HCT116 (cell line): ENCODE measurements at regions not wholly inside any gene's neighbourhood (a gene's known extent, or its start where the extent isn't known, plus 50 kb on each side); places are given as distances from the start of the nearest gene placed in this dataset.

Experiments used
- ATAC-seq: fragments of 200-7000 bp; cut with Tn5 transposase; 2 replicates; pipeline ENCODE4 v1.9.1; 2020; ENCODE audit warnings: mild to moderate bottlenecking, moderate library complexity
- BruUV-seq: library from RNA; stranded (reverse); fragments of 400-500 nt; replicated peaks from 2 replicates; lab custom pipeline; 2021; lab: Mats Ljungman, UMichigan
- CTCF ChIA-PET: fragments of 300-600 bp; sonication (Branson Sonifier 250); formaldehyde crosslinking; loops from one replicate; lab custom pipeline; 2021; ENCODE audit warnings: antibody characterized with exemption; lab: Charles Lee
- POLR2A ChIA-PET: fragments of 300-600, 350-600 bp; sonication (Branson Sonifier 250); formaldehyde crosslinking; loops from one replicate; lab custom pipeline; 2021; ENCODE audit warnings: antibody characterized with exemption; lab: Charles Lee
- RAD21 ChIA-PET, 2 experiments: fragments of 300-600 bp; sonication (Branson Sonifier 250); formaldehyde crosslinking; loops; one replicate each; lab custom pipeline; 2023; ENCODE audit warnings: low total read pairs in 2 of 2; ENCODE audit not compliant: uncharacterized antibody in 2 of 2, unreplicated experiment in 2 of 2, low non-redundant PET in 1 of 2; lab: Charles Lee
- DNase-seq: peaks from one replicate; pipeline ENCODE4 v3.0.0-alpha.2; 2010; ENCODE audit warnings: low read depth, low spot score
- H2AFZ ChIP-seq: fragments of 200-600 bp; shearing (Covaris generic), sonication (generic); 2 replicates; pipeline ENCODE4 v1.6.1; 2017; ENCODE audit warnings: low read depth, mixed run types, mixed read lengths, antibody characterized with exemption, low read length; ENCODE audit not compliant: poor library complexity, severe bottlenecking
- H3K27ac ChIP-seq: 2 replicates; pipeline ENCODE4 v1.5.1; 2012; ENCODE audit warnings: low read depth, low read length
- H3K27me3 ChIP-seq: fragments of 200-600 bp; sonication (generic); 2 replicates; pipeline ENCODE4 v1.6.1; 2016; ENCODE audit warnings: mixed run types, low read length, mixed read lengths; ENCODE audit not compliant: insufficient read depth
- H3K36me3 ChIP-seq, 2 experiments: fragments of 200-500 bp in 1 of 2; fragments of 200-600 bp in 1 of 2; sonication (Bioruptor generic) in 1 of 2; sonication (generic) in 1 of 2; 2 replicates each; pipeline versions ENCODE4 v1.5.1 to v1.6.1; 2014 to 2016; ENCODE audit warnings: low read length in 2 of 2, inconsistent platforms in 1 of 2, mixed read lengths in 1 of 2, mixed run types in 1 of 2; ENCODE audit not compliant: insufficient read depth in 2 of 2, control insufficient read depth in 1 of 2
- H3K4me1 ChIP-seq, 2 experiments: fragments of 200-600 bp in 1 of 2; sonication (generic) in 1 of 2; 2 replicates each; pipeline versions ENCODE4 v1.5.1 to v1.6.1; 2012 to 2017; ENCODE audit warnings: low read length in 2 of 2, inconsistent platforms in 1 of 2, mild to moderate bottlenecking in 1 of 2, mixed read lengths in 1 of 2, mixed run types in 1 of 2, moderate library complexity in 1 of 2; ENCODE audit not compliant: insufficient read depth in 2 of 2, control insufficient read depth in 1 of 2
- H3K4me2 ChIP-seq: fragments of 200-600 bp; sonication (generic); 2 replicates; pipeline ENCODE4 v1.6.1; 2017; ENCODE audit warnings: mixed run types, low read length, mixed read lengths
- H3K4me3 ChIP-seq, 2 experiments: fragments of 200-600 bp in 1 of 2; sonication (generic) in 1 of 2; replicated peaks in 1 of 2; 2 replicates each; pipeline ENCODE4 v1.5.1; 2011 to 2016; ENCODE audit warnings: low read length in 2 of 2, control low read depth in 1 of 2, low read depth in 1 of 2, mild to moderate bottlenecking in 1 of 2, mixed read lengths in 1 of 2, mixed run types in 1 of 2
- H3K79me2 ChIP-seq: fragments of 200-600 bp; sonication (generic); 2 replicates; pipeline ENCODE4 v1.6.1; 2017; ENCODE audit warnings: mild to moderate bottlenecking, mixed run types, low read length, moderate library complexity, mixed read lengths; ENCODE audit not compliant: insufficient read depth
- H3K9ac ChIP-seq: fragments of 200-600 bp; sonication (generic); 2 replicates; pipeline ENCODE4 v1.6.1; 2016; ENCODE audit warnings: low read length, mixed read lengths
- H3K9me2 ChIP-seq: fragments of 200-600 bp; sonication (generic), shearing (Covaris generic); 2 replicates; pipeline ENCODE4 v1.6.1; 2017; ENCODE audit warnings: mixed run types, mild to moderate bottlenecking, moderate library complexity; ENCODE audit not compliant: insufficient read depth
- H3K9me3 ChIP-seq, 2 experiments: fragments of 200-500 bp in 1 of 2; fragments of 200-600 bp in 1 of 2; sonication (Bioruptor generic) in 1 of 2; sonication (generic) in 1 of 2; 2 replicates each; pipeline ENCODE4 v1.6.1; 2014 to 2017; ENCODE audit warnings: low read length in 2 of 2, mixed read lengths in 2 of 2, inconsistent platforms in 1 of 2, low read depth in 1 of 2, mild to moderate bottlenecking in 1 of 2, mixed run types in 1 of 2, moderate library complexity in 1 of 2; ENCODE audit not compliant: control insufficient read depth in 1 of 2, insufficient read depth in 1 of 2
- H4K20me1 ChIP-seq: fragments of 200-600 bp; sonication (generic), shearing (Covaris generic); 2 replicates; pipeline ENCODE4 v1.6.1; 2017; ENCODE audit warnings: mixed run types, mild to moderate bottlenecking, moderate library complexity; ENCODE audit not compliant: insufficient read depth
- CTCF ChIP-seq, 3 experiments: fragments of 200-600 bp in 1 of 3; sonication (generic) in 1 of 3; IDR thresholded peaks in 2 of 3; conservative IDR thresholded peaks in 1 of 3; 2 replicates each; pipeline ENCODE4 v1.5.1; 2012 to 2017; ENCODE audit warnings: low read depth in 2 of 3, low read length in 2 of 3, antibody characterized with exemption in 1 of 3, borderline replicate concordance in 1 of 3, control low read depth in 1 of 3, mild to moderate bottlenecking in 1 of 3, mixed read lengths in 1 of 3, mixed run types in 1 of 3, moderate library complexity in 1 of 3; ENCODE audit not compliant: insufficient read depth in 1 of 3
- EZH2 ChIP-seq: fragments of 200-600 bp; sonication (generic); IDR thresholded peaks from 2 replicates; pipeline ENCODE4 v1.6.1; 2017; ENCODE audit warnings: antibody characterized with exemption, mixed run types
- SP1 ChIP-seq: IDR thresholded peaks from 2 replicates; pipeline ENCODE4 v1.6.1; 2012; ENCODE audit warnings: low read depth
- SRF ChIP-seq: IDR thresholded peaks from 2 replicates; pipeline ENCODE4 v1.6.1; 2012; ENCODE audit warnings: low read depth
- ZFX ChIP-seq: fragments of 450-650 bp; IDR thresholded peaks from 2 replicates; pipeline ENCODE4 v1.6.1; 2017
- intact Hi-C: fragments of 100-400 bp; cut with micrococcal nuclease; formaldehyde crosslinking; loops from 2 replicates; pipeline ENCODE4 v1.10.0; 2022

GRCh38 chr12:91276509-91276908 is 93.9 kb upstream of the DCN start (continued):
- TF ChIP-seq SRF: no peak

GRCh38 chr12:91275321-91275720 is 92.7 kb upstream of the DCN start:
- ChIA-PET CTCF (no interaction called here), POLR2A (no interaction called here), RAD21 (no interaction called here)
- no TSS peak for BruUV-seq
- Histone ChIP-seq H3K27me3 (no peaks in the 10 kb centered on the region), H3K27ac (no peak overlapping the region), H2AFZ (no peak overlapping the region), H3K4me3 (no peak overlapping the region), H3K9me2 (no peaks in the 10 kb centered on the region), H3K9ac (no peak overlapping the region), H3K4me2 (no peak overlapping the region), H3K36me3 (no peaks in the 10 kb centered on the region), H3K9me3 (no peaks in the 10 kb centered on the region), H3K4me1 (no peaks in the 10 kb centered on the region), H4K20me1 (no peaks in the 10 kb centered on the region), H3K79me2 (no peaks in the 10 kb centered on the region)
- intact Hi-C loops: no loop called here
- TF ChIP-seq SRF (no peak), ZFX (no peak), CTCF (IDR thresholded peaks at IDR 0.05 in 2 of 3, conservative IDR thresholded peaks at IDR 0.05 in 1 of 3; ENCODE audit: borderline replicate concordance in 1 of 3, insufficient read depth in 1 of 3, low read depth in 2 of 3, low read length in 2 of 3) (no peak), EZH2 (no peak)
- ATAC-seq: no peak
- no peak for DNase-seq

GRCh38 chr12:91274916-91275315 is 92.3 kb upstream of the DCN start:
- POLR2A ChIA-PET: no interaction called here
- no peak overlapping the region for H2AFZ ChIP-seq
- no peak overlapping the region for H3K4me2 ChIP-seq
- no peaks in the 10 kb centered on the region for H3K4me1 ChIP-seq
- DNase-seq: no peak
- H3K4me3 ChIP-seq: no peak overlapping the region
- H3K27me3 ChIP-seq: no peaks in the 10 kb centered on the region
- H4K20me1 ChIP-seq: no peaks in the 10 kb centered on the region
- H3K9me3 ChIP-seq: no peaks in the 10 kb centered on the region
- CTCF ChIA-PET: no interaction called here
- no peak overlapping the region for H3K27ac ChIP-seq
- intact Hi-C loops: no loop called here
- ATAC-seq: no peak
- no peak for TF ChIP-seq SP1
- TF ChIP-seq, all 23 proteins: peak for 0
- no TSS peak for BruUV-seq
- H3K9me2 ChIP-seq: no peaks in the 10 kb centered on the region
- H3K79me2 ChIP-seq: no peaks in the 10 kb centered on the region
- H3K36me3 ChIP-seq: no peaks in the 10 kb centered on the region
- H3K9ac ChIP-seq: no peak overlapping the region
- RAD21 ChIA-PET: no interaction called here
